WTC11 (cell line): ENCODE measurements at regions not wholly inside any gene's neighbourhood (a gene's known extent, or its start where the extent isn't known, plus 50 kb on each side); places are given as distances from the start of the nearest gene placed in this dataset.

Source experiments
- MAX ChIP-seq: sonication (generic); formaldehyde crosslinking; IDR thresholded peaks from 2 replicates; pipeline ENCODE4 v1.8.0; 2022; ENCODE audit warnings: mild to moderate bottlenecking, missing genetic modification reagents
- NFATC4 ChIP-seq: fragments of 250-450 bp; sonication (Bioruptor Pico); IDR thresholded peaks from 2 replicates; pipeline ENCODE4 v1.9.0; 2021; ENCODE audit warnings: mild to moderate bottlenecking
- SP1 ChIP-seq: sonication (generic); formaldehyde crosslinking; conservative IDR thresholded peaks from 2 replicates; pipeline ENCODE4 v1.8.1; 2022; ENCODE audit warnings: missing genetic modification reagents
- TCF7 ChIP-seq: sonication (generic); formaldehyde crosslinking; IDR thresholded peaks from 2 replicates; pipeline ENCODE4 v1.8.0; 2022; ENCODE audit warnings: mild to moderate bottlenecking, low read depth, missing genetic modification reagents, moderate library complexity
- ZNF138 ChIP-seq: sonication (generic); formaldehyde crosslinking; conservative IDR thresholded peaks from 2 replicates; pipeline ENCODE4 v1.8.1; 2022; ENCODE audit warnings: mild to moderate bottlenecking, moderate library complexity, missing genetic modification reagents
- TF ChIP-seq, protein P1 (sequence below): fragments of 200-600 bp; IDR thresholded peaks from 2 replicates; pipeline ENCODE4 v1.8.0; 2022; ENCODE audit warnings: antibody characterized with exemption
- TF ChIP-seq, protein P2 (sequence below): sonication (generic); formaldehyde crosslinking; IDR thresholded peaks from 2 replicates; pipeline ENCODE4 v1.8.1; 2023; ENCODE audit warnings: mild to moderate bottlenecking, missing genetic modification reagents
- TF ChIP-seq, protein P3 (sequence below): sonication (generic); formaldehyde crosslinking; IDR thresholded peaks from 2 replicates; pipeline ENCODE4 v1.8.1; 2022; ENCODE audit warnings: low read depth, mild to moderate bottlenecking, moderate library complexity, missing genetic modification reagents, borderline replicate concordance

- TF ChIP-seq, protein P1, sequence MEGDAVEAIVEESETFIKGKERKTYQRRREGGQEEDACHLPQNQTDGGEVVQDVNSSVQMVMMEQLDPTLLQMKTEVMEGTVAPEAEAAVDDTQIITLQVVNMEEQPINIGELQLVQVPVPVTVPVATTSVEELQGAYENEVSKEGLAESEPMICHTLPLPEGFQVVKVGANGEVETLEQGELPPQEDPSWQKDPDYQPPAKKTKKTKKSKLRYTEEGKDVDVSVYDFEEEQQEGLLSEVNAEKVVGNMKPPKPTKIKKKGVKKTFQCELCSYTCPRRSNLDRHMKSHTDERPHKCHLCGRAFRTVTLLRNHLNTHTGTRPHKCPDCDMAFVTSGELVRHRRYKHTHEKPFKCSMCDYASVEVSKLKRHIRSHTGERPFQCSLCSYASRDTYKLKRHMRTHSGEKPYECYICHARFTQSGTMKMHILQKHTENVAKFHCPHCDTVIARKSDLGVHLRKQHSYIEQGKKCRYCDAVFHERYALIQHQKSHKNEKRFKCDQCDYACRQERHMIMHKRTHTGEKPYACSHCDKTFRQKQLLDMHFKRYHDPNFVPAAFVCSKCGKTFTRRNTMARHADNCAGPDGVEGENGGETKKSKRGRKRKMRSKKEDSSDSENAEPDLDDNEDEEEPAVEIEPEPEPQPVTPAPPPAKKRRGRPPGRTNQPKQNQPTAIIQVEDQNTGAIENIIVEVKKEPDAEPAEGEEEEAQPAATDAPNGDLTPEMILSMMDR = no peak
- TF ChIP-seq, protein P2, sequence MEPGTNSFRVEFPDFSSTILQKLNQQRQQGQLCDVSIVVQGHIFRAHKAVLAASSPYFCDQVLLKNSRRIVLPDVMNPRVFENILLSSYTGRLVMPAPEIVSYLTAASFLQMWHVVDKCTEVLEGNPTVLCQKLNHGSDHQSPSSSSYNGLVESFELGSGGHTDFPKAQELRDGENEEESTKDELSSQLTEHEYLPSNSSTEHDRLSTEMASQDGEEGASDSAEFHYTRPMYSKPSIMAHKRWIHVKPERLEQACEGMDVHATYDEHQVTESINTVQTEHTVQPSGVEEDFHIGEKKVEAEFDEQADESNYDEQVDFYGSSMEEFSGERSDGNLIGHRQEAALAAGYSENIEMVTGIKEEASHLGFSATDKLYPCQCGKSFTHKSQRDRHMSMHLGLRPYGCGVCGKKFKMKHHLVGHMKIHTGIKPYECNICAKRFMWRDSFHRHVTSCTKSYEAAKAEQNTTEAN (CRISPR knock-in tag) = no peak
- TF ChIP-seq NFATC4 (no peak), ZNF138 (CRISPR knock-in tag) (no peak), MAX (CRISPR knock-in tag) (no peak), TCF7 (CRISPR knock-in tag) (no peak), SP1 (CRISPR knock-in tag) (no peak)
- TF ChIP-seq, protein P3, sequence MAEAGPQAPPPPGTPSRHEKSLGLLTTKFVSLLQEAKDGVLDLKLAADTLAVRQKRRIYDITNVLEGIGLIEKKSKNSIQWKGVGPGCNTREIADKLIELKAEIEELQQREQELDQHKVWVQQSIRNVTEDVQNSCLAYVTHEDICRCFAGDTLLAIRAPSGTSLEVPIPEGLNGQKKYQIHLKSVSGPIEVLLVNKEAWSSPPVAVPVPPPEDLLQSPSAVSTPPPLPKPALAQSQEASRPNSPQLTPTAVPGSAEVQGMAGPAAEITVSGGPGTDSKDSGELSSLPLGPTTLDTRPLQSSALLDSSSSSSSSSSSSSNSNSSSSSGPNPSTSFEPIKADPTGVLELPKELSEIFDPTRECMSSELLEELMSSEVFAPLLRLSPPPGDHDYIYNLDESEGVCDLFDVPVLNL (CRISPR knock-in tag) = no peak
These were observed 103.1 kb upstream of the MPDZ start for GRCh38 chr9:13382595-13382994.
